Activated CD4-positive, alpha-beta T cell treated with anti-CD3 and anti-CD28 coated beads, Interleukin-10, Interleukin-2, amounts not matched to agents 100 ng/mL and 50 ng/mL, durations not matched to agents 16 hours and 8 hours (primary cell): ENCODE measurements at regions not wholly inside any gene's neighbourhood (a gene's known extent, or its start where the extent isn't known, plus 50 kb on each side); places are given as distances from the start of the nearest gene placed in this dataset.
"Not testable (repeated sequence)": the region's sequence is repeated elsewhere in the genome, so short reads cannot be mapped to it uniquely, and the experiment has no call there.

Source experiments
- DNase-seq: peaks from one replicate; pipeline ENCODE4 v3.0.0-alpha.2; 2020

DNA sequence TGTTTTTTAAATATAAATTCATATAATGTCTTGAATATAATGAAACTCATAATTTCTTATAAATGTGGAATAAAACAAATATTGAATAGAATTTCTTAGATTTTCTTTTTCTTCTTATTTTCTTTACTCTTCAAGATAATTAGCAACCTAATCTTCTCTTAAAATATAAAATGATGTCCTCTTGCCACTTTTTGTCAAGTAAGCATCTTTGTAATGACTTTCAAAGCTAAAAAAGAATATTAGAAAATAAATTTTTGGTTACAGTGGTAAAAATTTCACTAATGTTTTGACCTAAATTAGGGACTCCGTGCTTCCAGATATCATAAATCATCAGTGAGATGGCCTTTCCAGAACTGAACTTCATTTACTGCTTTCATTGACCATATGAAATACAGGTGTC, 846.4 kb downstream of the FRK start:
- no peak for DNase-seq

DNA sequence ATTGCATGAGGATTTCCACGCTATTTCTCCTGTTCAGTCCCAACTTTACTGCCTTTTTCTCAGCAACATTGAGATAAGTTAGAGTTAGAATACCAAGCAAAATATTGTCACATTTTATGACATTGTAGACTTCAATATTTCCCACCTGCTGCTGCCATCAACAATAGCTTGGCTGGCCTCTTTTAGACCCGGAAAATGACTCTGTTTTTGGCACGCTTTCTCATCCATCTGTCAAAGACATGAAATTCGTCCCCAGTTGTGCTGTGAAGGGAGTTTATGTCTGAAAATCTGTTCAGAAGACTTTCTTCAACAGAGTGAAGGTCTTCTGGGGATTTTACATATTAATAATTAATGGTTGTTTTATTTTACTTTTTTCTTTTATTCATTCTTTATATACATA, 857.3 kb downstream of the FRK start:
- DNase-seq = no peak

DNA sequence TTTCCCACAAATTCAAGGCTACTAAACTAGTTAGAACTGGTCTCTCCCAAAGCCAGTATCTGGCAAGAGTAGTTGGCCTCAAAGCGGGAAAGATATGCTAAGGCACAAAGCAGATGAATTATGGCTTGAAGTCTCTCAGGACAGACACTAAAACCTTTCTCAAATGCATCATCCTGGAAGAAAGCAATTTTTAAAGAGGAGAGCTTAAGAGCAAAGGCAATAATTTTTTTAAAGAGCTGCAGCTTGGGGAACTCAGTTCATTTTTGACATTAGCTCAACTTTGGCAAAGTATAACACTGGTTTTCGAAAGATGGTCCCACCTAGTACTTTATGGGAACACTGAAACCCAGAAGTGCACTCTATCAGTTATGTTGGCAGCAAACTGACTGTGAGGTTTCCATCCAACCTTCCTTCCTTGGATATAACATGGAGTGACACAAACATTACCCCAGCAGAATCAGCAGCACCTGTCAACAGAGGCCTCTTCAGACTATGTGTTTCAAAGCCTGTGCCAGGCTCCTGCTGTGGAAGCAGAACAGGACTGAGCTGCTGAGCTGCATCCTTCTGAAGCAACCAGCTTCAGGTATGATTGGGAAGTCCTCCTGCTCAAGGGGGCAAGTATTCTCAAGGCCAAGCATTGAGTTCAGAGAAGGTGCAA, 852.3 kb upstream of the HS3ST5 start:
- no peak for DNase-seq

DNA sequence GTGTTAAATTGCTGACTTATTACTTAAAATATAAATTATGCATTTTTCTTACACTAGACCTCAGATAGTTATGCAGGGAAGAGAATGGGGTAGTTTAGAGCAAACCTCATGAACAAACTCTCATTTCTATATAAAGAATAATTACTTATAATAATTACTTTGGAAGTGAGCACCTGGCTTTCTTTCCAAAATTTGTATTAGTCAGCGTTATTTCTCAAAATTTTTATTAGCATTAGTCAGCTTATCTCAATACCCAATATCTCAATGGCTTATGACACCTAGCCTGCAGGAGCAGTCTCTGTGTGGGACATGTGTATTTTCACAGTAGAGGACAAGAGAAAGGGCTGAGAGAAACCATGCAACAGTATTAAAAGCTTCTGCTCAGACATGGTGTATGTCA, 849.2 kb upstream of the HS3ST5 start:
- DNase-seq = no peak

DNA sequence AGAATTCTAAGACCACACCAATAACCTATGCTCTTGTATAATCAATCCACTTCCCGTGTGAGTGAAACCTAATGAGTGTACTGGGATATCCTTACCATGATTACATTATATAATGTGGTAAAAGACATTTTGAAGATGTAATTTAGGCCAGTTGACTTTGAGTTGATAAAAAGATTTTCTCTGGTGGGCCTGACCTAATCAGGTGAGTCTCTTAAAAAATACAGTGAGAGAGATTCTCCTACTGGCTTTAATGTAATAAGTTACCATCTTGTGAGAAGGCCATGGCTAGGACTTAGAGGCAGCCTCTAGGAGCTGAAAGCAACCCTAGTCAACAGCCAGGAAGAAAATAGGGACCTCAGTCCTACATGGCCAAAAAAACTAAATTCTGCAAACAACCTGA, 847.7 kb upstream of the HS3ST5 start:
- no peak for DNase-seq

DNA sequence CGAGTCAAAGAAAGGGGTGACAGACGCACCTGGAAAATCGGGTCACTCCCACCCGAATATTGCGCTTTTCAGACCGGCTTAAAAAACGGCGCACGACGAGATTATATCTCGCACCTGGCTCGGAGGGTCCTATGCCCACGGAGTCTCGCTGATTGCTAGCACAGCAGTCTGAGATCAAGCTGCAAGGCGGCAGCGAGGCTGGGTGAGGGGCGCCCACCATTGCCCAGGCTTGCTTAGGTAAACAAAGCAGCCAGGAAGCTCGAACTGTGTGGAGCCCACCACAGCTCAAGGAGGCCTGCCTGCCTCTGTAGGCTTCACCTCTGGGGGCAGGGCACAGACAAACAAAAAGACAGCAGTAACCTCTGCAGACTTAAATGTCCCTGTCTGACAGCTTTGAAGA, 832.6 kb upstream of the HS3ST5 start:
- not testable (repeated sequence) for DNase-seq

DNA sequence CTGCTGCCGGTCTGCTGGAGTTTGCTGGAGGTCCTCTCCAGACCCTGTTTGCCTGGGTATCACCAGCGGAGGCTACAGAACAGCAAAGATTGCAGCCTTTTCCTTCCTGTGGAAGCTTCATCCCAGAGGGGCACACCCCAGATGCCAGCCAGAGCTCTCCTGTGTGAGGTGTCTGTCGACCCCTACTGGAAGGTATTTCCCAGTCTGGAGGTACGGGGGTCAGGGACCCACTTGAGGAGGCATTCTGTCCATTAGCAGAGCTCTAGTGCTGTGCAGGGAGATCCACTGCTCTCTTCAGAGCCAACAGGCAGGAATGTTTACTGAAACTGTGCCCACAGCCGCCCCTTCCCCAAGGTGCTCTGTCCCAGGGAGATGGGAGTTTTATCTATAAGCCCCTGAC, 823.1 kb upstream of the HS3ST5 start:
- DNase-seq = not testable (repeated sequence)

DNA sequence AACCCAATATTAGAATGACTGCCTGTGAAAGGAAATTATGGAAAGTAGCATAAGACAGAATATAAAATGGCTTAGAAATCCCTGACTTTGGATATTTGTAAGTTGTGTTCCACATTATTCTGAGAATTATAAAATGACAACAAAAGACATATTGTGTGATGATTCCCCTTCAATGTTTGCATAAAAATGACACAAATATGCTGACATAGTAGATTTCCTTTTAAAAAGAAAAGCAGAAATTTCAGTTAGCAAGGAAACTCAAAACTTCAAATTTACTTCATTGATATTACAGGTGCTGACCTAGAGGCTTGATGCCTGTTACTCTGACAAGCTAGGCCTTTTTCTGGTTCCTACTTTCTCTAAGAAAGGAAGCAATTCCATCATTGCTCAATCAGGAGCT, 816.9 kb upstream of the HS3ST5 start:
- no peak for DNase-seq

DNA sequence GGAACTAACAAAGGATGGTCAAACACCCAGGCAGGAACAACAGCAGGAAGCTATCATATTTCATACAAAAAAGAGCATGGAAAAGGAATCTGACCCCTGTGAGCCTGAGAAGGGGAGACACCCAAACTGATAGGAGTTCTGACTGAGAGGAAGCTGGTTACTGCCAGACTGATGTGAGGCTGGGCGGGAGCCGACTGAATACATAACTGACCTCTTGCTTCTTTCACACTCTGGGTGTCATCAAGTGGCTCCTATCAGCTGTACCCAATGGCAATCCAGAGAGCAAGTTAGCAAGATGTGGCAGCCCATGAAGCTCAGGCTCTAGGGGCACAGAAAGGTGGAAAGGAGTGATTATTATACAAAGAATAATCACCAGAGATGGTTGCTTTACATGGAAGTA, 795.1 kb upstream of the HS3ST5 start:
- no peak for DNase-seq

DNA sequence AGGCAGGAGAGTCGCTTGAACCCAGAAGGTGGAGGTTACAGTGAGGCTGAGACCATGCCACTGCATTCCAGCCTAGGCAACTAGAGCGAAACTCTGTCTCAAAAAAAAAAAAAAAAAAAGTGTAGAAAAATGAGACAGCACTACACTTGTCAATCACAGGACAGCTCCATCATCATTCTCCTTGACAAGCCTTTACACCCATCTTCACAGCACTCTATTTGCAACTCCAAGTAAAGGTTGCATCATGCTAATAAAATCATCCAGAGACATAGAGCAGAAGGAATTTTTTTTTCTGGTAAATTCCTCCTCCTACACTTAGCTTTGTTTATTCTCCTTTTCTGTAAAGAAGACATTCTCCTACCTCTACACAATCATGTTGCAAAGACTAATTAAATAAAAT, 791.0 kb upstream of the HS3ST5 start:
- no peak for DNase-seq

DNA sequence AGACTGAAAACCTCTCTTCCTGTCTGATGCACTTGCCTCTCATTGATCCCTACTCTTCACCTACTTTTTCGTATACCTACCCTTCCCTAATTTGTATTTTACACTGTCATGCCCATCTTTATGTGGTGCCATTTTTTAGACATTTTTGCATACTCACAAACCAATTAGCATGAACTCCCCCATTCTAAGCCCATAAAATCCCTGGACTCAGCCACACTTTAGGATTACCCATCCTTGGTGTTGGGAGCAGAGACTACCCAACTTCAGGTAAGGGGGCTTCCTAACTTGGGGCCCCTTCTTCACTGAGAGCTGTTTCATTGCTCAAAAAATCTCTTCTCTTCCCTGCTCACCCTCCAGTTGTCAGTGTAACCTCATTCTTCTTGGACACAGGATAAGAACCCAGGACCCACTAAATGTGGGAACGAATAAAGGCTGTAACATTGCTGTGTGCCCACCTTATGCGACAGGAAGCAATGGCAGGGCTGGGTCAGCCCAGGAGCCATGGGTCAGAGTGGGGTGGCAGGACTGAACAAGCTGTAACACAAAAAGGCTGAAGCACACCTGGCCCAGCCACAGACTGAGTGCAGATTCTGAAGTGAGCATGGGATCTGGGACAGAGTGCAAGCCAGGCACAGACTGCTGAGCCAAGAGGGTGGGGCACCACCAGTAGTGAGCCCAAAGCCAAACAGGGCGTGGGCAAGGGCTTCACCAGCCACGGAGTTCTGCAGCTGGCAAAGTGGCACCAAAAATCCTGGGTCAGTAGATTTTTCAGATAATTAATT, 789.1 kb upstream of the HS3ST5 start:
- DNase-seq = no peak

DNA sequence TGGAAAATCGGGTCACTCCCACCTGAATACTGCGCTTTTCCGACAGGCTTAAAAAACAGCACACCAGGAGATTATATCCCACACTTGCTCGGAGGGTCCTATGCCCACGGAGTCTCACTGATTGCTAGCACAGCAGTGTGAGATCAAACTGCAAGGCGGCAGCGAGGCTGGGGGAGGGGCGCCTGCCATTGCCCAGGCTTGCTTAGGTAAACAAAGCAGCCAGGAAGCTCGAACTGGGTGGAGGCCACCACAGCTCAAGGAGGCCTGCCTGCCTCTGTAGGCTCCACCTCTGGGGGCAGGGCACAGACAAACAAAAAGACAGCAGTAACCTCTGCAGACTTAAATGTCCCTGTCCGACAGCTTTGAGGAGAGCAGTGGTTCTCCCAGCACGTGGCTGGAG, 778.7 kb upstream of the HS3ST5 start:
- DNase-seq = not testable (repeated sequence)

DNA sequence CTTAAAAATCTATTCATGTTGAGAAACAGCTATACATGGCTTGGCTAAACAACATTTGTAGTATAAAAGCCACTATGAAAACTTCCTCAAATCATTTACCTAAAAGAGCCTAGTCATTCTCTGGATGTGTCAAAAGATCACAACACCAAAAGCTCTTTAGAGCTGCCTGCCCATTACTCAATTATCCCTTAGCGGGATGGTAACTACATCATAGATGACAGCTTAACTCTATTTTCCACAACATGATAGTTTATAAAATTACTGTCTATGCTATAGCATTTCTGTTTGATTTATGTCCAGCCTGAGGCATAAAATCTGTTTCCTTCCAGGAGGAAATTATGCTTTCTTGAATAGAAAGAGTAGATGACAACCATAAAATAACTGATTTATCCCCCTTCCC, 777.6 kb upstream of the HS3ST5 start:
- no peak for DNase-seq

DNA sequence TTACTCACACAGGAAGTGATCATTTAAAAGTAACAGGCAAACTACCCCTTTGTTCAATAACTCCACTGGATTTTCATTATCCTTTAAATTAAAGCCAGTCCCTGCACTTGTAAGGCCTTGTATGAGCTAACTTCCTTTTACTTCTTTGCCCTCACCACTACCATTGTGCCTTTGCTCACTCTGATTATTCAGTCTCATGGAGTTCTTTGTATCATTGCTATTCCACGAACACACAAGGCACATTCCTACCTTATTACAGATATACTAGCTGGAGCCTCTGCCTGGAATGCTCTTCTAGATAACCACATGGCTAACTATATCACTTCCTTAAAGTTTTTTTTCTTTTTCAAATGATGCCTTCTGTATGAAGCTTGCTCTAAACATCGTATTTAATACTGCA, 748.6 kb upstream of the HS3ST5 start:
- no peak for DNase-seq

DNA sequence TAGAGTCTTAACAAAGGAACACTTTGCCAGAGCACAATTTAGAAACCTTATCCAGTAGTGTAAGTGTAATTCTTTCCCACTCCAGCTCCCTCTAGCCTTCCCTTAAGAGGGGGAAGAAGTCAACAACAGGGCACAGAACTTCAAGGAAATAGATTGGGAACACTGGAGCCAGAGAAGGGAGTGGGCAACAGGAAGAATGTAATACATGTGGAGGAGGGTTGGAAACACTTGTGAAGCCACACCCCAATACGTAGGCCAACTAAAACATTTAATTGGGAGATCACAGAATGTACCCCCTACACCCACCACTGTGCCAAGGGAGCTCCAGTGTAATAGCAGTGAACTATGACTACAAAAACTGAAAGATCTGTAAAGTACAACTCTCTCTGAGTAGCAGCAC, 735.7 kb upstream of the HS3ST5 start:
- no peak for DNase-seq

DNA sequence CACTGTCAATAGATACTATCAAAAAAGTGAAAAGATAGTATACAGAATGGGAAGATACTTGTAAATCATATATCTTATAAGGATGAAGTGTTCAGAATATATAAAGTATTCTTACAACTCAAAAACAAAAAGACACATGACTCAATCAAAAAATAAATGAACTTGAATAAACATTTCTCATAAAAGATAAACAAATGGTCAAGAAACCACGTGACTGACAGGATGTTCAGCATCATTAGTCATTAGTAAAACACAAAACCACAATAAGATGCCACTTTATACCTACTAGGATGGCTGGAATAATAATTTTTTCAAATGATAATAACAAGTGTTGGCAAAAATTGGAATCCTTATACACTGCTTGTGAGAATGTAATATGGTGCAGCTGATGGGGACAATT, 729.1 kb upstream of the HS3ST5 start:
- no peak for DNase-seq

DNA sequence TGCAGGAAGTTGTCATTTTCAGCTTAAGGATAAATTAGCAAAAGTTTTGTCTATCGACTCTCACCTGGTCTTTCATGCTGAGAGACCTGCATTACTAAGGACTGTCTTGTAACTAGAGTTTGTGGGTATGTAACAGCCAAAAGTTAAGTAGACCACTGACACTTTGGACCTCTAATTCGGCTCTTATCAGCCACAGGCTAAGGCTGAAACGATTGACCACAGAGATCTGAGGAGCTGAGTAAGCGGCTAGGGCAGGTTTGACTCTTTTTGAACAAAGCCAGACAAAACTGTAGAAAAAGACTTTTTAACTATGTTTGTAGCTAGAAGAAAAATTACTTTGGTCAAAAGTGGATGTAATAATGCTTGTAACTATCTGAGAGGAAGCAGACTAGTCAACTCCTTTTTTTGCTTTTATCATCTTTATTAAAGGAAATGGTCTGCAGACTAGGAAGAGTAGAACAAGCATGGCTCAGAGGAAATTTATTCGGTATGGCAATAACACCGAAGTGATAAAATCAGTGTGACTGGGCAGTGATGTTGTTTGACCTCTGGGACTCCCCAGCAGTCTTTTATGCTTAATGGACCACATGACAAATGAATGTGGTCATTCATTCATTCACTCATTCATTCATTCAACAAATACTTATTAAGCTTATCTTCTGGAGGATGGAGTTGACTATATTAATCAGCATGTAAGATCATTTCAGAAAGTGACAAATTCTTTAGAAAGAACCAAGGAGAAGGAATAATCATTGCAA, 725.0 kb upstream of the HS3ST5 start:
- DNase-seq = no peak

DNA sequence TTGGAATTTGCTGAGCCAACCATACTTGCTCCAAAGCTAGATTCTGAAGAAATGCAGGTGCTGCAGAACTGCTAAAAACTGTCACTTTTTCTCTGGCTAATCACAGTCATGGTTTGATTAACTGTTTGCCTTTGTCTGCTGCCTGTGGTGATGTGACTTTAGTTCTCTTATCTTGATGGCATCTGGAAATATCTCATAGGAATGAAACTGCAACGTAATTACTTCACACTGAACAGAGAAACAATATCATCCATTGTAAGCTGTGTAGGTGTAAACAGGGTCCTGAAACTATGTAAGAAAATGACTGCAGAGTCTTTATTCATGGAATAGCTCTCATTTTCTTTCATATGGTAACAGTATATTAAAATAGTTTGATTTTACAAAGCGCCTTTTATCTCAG, 721.9 kb upstream of the HS3ST5 start:
- DNase-seq = no peak

DNA sequence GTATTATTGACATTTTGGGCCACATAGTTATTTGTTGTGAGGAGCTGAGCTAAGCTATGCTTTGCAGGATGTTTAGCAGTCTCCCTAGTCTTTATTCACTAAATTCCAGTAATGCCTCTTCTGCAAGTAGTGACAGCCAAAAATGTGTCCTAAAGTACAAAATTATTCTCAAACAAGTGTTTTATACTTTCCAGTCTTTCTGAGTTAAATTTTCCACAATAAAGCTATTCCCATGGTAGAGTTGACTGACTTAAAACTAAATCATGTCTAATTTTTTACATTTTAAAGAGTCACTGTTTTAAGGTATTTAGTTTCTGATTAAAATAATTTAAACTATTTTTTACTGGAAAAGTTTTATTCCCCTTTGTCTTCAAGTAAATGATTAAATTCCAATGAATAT, 717.8 kb upstream of the HS3ST5 start:
- DNase-seq = no peak

DNA sequence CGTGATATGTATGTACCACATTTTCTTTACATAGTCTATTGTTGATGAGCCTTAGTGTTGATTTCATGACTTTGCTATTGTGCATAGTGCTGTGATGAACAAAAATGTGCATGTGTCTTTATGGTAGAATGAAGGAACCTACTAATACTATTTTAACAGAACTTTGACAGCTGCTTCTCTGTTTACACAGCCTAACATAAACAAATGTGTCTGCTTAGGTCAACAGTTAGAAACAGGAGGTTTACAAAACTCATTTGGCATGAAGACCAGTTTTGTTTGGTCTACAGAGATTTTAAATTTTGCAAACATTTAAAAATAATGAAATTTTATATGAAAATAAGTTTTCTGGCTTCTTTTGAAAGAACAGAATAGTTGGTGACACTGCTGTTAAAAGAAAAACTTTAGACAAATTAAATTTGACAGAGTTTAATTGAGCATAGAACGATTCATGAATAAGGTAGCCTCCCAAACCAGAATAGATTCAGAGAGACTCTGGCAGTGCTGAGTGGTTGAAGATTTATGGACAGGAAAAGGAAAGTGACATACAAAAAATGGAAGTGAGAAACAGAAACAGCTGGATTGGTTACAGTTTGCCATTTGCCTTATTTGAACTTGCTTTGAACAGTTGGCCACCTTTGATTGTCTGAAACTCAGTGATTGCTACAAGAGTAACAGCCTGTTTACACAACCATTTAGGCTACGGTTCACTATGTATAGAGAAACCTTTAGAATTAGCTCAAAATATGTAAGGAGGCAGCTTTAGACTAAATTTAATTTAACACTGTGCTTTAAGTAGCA, 715.8 kb upstream of the HS3ST5 start:
- no peak for DNase-seq

DNA sequence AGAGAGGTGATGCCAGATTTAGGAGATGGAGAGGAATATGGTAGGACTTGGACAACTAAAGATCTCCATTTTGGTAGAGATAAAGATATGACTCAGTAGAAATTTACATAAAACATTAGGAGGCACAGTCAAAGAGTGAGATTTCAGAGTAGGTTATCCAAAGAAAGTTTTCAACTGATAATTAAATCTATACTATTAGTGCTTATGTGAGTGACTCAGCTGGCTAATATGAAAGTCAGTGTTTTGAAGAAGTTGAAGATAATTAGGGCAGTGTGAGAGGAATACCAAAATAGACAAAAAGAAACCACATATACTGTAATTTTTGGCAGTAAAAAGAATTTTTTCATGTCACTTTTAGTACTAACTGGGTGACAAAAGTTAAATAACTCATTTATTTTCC, 712.8 kb upstream of the HS3ST5 start:
- DNase-seq = no peak

DNA sequence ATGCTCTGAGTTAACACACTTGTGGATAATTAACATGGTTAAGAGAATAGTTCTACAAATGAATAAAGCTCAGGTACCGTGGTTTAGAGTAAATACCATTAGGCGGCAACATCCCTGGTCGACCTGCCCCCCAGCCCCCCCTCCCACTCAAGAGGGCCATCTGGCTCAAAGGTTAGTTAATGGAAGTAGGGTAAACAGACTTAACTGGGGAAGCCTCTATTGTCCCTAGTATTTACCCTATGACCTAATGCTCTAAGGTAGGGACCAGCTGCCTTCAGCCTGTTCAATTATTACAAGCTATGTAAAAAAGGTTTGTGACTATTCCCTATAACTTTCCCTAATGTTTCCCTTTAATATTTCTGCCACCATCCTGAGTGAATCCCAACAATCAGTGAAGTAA, 711.4 kb upstream of the HS3ST5 start:
- DNase-seq = not testable (repeated sequence)

DNA sequence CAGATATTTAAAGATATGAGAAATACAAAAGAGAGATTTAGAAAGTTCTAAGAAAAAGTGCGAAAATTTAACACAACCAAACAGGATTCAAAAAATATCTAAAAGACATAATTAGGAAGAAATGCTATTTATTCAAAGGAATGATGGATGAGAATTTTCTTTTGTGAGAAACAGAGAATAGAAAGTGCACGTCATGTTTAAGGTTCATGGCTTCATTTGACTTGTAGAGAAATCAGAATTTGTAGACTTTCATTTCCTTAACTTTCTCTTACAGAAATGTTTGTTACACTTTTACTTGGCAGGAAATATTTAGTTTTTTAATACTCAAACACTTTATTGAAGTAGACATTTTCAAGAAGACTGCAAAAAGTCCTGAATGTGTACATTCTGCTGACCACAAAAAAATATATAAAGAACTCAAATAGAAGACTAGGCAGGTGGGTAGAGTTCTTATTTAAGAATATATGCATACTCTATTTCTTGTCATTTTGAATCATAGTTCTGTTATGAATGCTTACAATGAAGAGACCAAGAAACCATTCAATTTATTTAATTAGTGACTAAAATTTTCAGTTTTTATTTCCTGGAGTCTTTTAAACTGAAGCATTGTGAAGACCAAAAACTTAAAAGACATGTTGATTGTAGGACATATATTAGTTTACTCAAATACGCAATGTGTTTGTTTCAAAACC, 710.5 kb upstream of the HS3ST5 start:
- no peak for DNase-seq
